Mesothelial cell of epicardium (in vitro differentiated cells): ENCODE measurements at regions not wholly inside any gene's neighbourhood (a gene's known extent, or its start where the extent isn't known, plus 50 kb on each side); places are given as distances from the start of the nearest gene placed in this dataset.

Experiments used
- DNase-seq, 2 experiments: peaks; one replicate each; pipeline ENCODE4 v3.0.0; 2021; ENCODE audit warnings: low spot score in 2 of 2; ENCODE audit not compliant: unreplicated experiment in 2 of 2
- H3K27ac Mint-ChIP-seq: 2 replicates; pipeline ENCODE4 v1.8.0; 2021; ENCODE audit warnings: mixed read lengths
- H3K27me3 Mint-ChIP-seq: 2 replicates; pipeline ENCODE4 v1.8.0; 2021; ENCODE audit warnings: low read depth, mixed read lengths
- H3K36me3 Mint-ChIP-seq: 2 replicates; pipeline ENCODE4 v1.8.0; 2021; ENCODE audit warnings: mixed read lengths
- H3K4me1 Mint-ChIP-seq: 2 replicates; pipeline ENCODE4 v1.8.0; 2021; ENCODE audit warnings: mixed read lengths
- H3K4me3 Mint-ChIP-seq: 2 replicates; pipeline ENCODE4 v1.8.0; 2021; ENCODE audit warnings: mild to moderate bottlenecking, moderate library complexity, mixed read lengths
- H3K9me3 Mint-ChIP-seq: 2 replicates; pipeline ENCODE4 v1.8.0; 2021; ENCODE audit warnings: mixed read lengths
- TF ChIP-seq, protein P1 (sequence below): fragments of 200-600 bp; sonication (generic); IDR thresholded peaks from one replicate; pipeline ENCODE4 v1.5.0; 2021; ENCODE audit warnings: antibody characterized with exemption; ENCODE audit not compliant: unreplicated experiment

- TF ChIP-seq, protein P1, sequence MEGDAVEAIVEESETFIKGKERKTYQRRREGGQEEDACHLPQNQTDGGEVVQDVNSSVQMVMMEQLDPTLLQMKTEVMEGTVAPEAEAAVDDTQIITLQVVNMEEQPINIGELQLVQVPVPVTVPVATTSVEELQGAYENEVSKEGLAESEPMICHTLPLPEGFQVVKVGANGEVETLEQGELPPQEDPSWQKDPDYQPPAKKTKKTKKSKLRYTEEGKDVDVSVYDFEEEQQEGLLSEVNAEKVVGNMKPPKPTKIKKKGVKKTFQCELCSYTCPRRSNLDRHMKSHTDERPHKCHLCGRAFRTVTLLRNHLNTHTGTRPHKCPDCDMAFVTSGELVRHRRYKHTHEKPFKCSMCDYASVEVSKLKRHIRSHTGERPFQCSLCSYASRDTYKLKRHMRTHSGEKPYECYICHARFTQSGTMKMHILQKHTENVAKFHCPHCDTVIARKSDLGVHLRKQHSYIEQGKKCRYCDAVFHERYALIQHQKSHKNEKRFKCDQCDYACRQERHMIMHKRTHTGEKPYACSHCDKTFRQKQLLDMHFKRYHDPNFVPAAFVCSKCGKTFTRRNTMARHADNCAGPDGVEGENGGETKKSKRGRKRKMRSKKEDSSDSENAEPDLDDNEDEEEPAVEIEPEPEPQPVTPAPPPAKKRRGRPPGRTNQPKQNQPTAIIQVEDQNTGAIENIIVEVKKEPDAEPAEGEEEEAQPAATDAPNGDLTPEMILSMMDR = no peak
- Mint-ChIP-seq H3K9me3 (peaks cover 40% of the 10 kb centered on the region), H3K4me3 (no peak overlapping the region), H3K36me3 (peaks cover 11% of the 10 kb centered on the region), H3K4me1 (peaks cover 18% of the 10 kb centered on the region), H3K27me3 (no peaks in the 10 kb centered on the region), H3K27ac (no peak overlapping the region)
- DNase-seq = no peak
Measured at GRCh38 chr13:20331419-20331818, 99.3 kb upstream of the GJB6 start.

GRCh38 chr13:20326809-20327208, 94.7 kb upstream of the GJB6 start:
- Mint-ChIP-seq H3K27ac (no peak overlapping the region), H3K4me3 (no peak overlapping the region), H3K27me3 (no peaks in the 10 kb centered on the region), H3K36me3 (peaks cover 17% of the 10 kb centered on the region), H3K9me3 (peaks cover 50% of the 10 kb centered on the region), H3K4me1 (no peaks in the 10 kb centered on the region)
- TF ChIP-seq, protein P1 = no peak
- DNase-seq = no peak

- Mint-ChIP-seq H3K36me3 (peaks cover 17% of the 10 kb centered on the region), H3K27me3 (no peaks in the 10 kb centered on the region), H3K9me3 (peaks cover 50% of the 10 kb centered on the region), H3K27ac (no peak overlapping the region), H3K4me1 (no peaks in the 10 kb centered on the region), H3K4me3 (no peak overlapping the region)
- no peak for DNase-seq
- TF ChIP-seq, protein P1 = no peak
Measured at GRCh38 chr13:20326276-20326675, 94.2 kb upstream of the GJB6 start.

- TF ChIP-seq, protein P1 = no peak
- no peak for DNase-seq
- H3K4me1 Mint-ChIP-seq = peaks cover 1% of the 10 kb centered on the region
- no peaks in the 10 kb centered on the region for H3K27me3 Mint-ChIP-seq
- no peak overlapping the region for H3K27ac Mint-ChIP-seq
- H3K4me3 Mint-ChIP-seq = no peak overlapping the region
- H3K36me3 Mint-ChIP-seq = peaks cover 6% of the 10 kb centered on the region
- H3K9me3 Mint-ChIP-seq = peaks cover 14% of the 10 kb centered on the region
Measured at GRCh38 chr13:20320885-20321284, 88.8 kb upstream of the GJB6 start.

DNA sequence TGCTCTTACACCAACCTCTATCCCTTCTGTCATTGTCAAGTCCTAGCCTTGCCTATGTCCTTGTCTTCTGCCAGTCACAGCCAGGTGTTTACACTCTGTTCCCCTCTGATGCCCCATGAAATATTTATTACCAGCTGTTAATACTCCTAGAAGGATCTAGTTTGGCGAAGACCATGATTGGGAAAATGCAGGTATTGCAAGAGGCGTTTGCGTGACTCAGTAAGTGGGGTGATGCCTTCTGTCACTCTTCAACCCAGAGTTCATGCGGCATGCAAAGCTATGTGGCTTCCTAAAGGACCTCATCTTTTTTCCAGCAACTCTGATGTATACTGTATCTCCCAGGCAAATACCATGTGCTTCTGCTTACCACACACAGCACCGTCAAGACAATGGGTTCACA, 81.8 kb upstream of the GJB6 start:
- TF ChIP-seq, protein P1 = no peak
- Mint-ChIP-seq H3K36me3 (no peaks in the 10 kb centered on the region), H3K4me1 (no peaks in the 10 kb centered on the region), H3K27me3 (no peaks in the 10 kb centered on the region), H3K4me3 (no peak overlapping the region), H3K27ac (no peak overlapping the region), H3K9me3 (peaks cover 4% of the 10 kb centered on the region)
- DNase-seq = no peak

DNA sequence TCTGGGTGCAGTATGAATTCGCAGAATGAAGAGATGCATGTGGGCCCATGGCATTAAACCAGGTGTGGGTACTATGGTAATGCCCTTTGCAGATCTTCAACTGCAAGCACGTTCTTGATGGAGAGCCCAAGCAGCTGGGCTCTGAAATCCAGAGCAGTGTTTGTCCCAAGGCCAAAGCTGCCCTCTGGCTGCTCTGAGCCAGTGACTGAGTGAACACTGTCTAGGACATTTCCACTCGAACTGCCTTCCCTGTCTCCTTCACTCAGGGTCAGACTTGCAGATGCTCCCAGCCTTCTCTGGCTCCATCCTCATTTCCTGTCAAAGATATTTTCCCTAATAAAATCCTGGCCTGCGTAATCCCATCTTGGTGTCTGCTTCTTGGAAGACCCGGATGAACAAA, 80.2 kb upstream of the GJB6 start:
- TF ChIP-seq, protein P1 = no peak
- no peaks in the 10 kb centered on the region for H3K27me3 Mint-ChIP-seq
- peaks cover 17% of the 10 kb centered on the region for H3K9me3 Mint-ChIP-seq
- no peak overlapping the region for H3K4me3 Mint-ChIP-seq
- no peaks in the 10 kb centered on the region for H3K4me1 Mint-ChIP-seq
- DNase-seq = no peak
- H3K36me3 Mint-ChIP-seq = peaks cover 7% of the 10 kb centered on the region
- H3K27ac Mint-ChIP-seq = no peak overlapping the region
